Aorta (tissue), 5 donors: ENCODE measurements at regions not wholly inside any gene's neighbourhood (a gene's known extent, or its start where the extent isn't known, plus 50 kb on each side); places are given as distances from the start of the nearest gene placed in this dataset.

Source experiments
- ATAC-seq: fragments of 200-7000 bp; cut with Tn5 transposase; one replicate; pipeline ENCODE4 v1.9.1; 2022; ENCODE audit warnings: moderate library complexity; ENCODE audit not compliant: low FRiP score
- DNase-seq, 2 donors: peaks; one replicate each; pipeline ENCODE4 v3.0.0-alpha.2; 2020
- H3K27ac ChIP-seq, 2 donors: one replicate each; pipeline ENCODE4 v1.5.1; 2013; ENCODE audit warnings: low read length in 2 of 2, mild to moderate bottlenecking in 2 of 2, moderate library complexity in 2 of 2, control low read depth in 1 of 2, inconsistent platforms in 1 of 2, low read depth in 1 of 2
- H3K27me3 ChIP-seq, 2 donors: one replicate each; pipeline ENCODE4 v1.6.1; 2013; ENCODE audit warnings: control low read depth in 1 of 2, low read length in 1 of 2, mild to moderate bottlenecking in 1 of 2, moderate library complexity in 1 of 2; ENCODE audit not compliant: insufficient read depth in 2 of 2, control insufficient read depth in 1 of 2
- H3K36me3 ChIP-seq, 2 donors: one replicate each; pipeline ENCODE4 v1.6.1; 2013; ENCODE audit warnings: control low read depth in 1 of 2, low read length in 1 of 2, mild to moderate bottlenecking in 1 of 2; ENCODE audit not compliant: insufficient read depth in 2 of 2, control insufficient read depth in 1 of 2
- H3K4me1 ChIP-seq, 2 donors: one replicate each; pipeline ENCODE4 v1.6.1; 2013; ENCODE audit warnings: low read length in 2 of 2, control low read depth in 1 of 2, mild to moderate bottlenecking in 1 of 2, moderate library complexity in 1 of 2; ENCODE audit not compliant: insufficient read depth in 2 of 2, control insufficient read depth in 1 of 2
- H3K4me3 ChIP-seq, 2 donors: one replicate each; pipeline ENCODE4 v1.5.1; 2013; ENCODE audit warnings: low read length in 2 of 2, control low read depth in 1 of 2, mild to moderate bottlenecking in 1 of 2
- H3K9me3 ChIP-seq: one replicate; pipeline ENCODE4 v1.6.1; 2013; ENCODE audit warnings: mild to moderate bottlenecking, low read length; ENCODE audit not compliant: control insufficient read depth
- WGBS, 2 donors: extraction: QIAGEN DNeasy Blood & Tissue Kit; methylation state at CpG; one replicate each; pipeline ENCODE4 v1.1.7; 2013; 5-methylcytosine and 5-hydroxymethylcytosine counted together
- intact Hi-C, 2 donors: fragments of 100-400 bp; cut with DNase I; formaldehyde crosslinking; loops; one replicate each; pipeline versions ENCODE4 v1.14.2 to v1.15.0; 2022
- donor health status: healthy with polysubstance abuse.
- donor health status: Bipolar disorder and iron deficiency.
- donor health status: DM: no; HTN: no; CAD: no.
- donor health status: DM: no; HTN: no; CAD: no.
- donor health status: DM: yes; HTN: yes; CAD: no.

- 44 to 48% methylated on average over 5 of the region's 5 CpGs for WGBS, 2 donors
- no peaks in the 10 kb centered on the region for H3K4me1 ChIP-seq
- H3K9me3 ChIP-seq: no peaks in the 10 kb centered on the region
- H3K36me3 ChIP-seq: no peaks in the 10 kb centered on the region
- intact Hi-C loops: no loop called here
- H3K27me3 ChIP-seq: no peaks in the 10 kb centered on the region
- no peak overlapping the region for H3K27ac ChIP-seq
- no peak overlapping the region for H3K4me3 ChIP-seq
- DNase-seq (no peak), ATAC-seq (no peak)
Observed at GRCh38 chr16:16774389-16774788, 395.4 kb downstream of the NPIPA7 start.

GRCh38 chr16:16778332-16778731, 399.4 kb downstream of the NPIPA7 start:
- Histone ChIP-seq H3K9me3 (no peaks in the 10 kb centered on the region), H3K36me3 (no peaks in the 10 kb centered on the region), H3K4me1 (no peaks in the 10 kb centered on the region), H3K27me3 (no peaks in the 10 kb centered on the region), H3K4me3 (no peak overlapping the region), H3K27ac (no peak overlapping the region)
- DNase-seq: no peak
- WGBS, 2 donors: 71 to 95% methylated on average over 1 of the region's 1 CpG
- intact Hi-C loops: no loop called here
- ATAC-seq: no peak

GRCh38 chr16:16780588-16780987, 401.6 kb downstream of the NPIPA7 start:
- WGBS, 2 donors: 35 to 46% methylated on average over 4 of the region's 4 CpGs
- H3K9me3 ChIP-seq: no peaks in the 10 kb centered on the region

GRCh38 chr16:16782153-16782552, 403.2 kb downstream of the NPIPA7 start:
- Histone ChIP-seq H3K4me1 (no peaks in the 10 kb centered on the region), H3K9me3 (no peaks in the 10 kb centered on the region), H3K27ac (no peak overlapping the region), H3K27me3 (no peaks in the 10 kb centered on the region), H3K4me3 (no peak overlapping the region), H3K36me3 (no peaks in the 10 kb centered on the region)
- intact Hi-C loops: no loop called here
- ATAC-seq: no peak
- 65 to 71% methylated on average over 4 of the region's 4 CpGs for WGBS, 2 donors
- no peak for DNase-seq

More at GRCh38 chr16:16780588-16780987, 401.6 kb downstream of the NPIPA7 start:
- Histone ChIP-seq H3K27me3 (no peaks in the 10 kb centered on the region), H3K4me1 (no peaks in the 10 kb centered on the region), H3K4me3 (no peak overlapping the region), H3K36me3 (no peaks in the 10 kb centered on the region), H3K27ac (no peak overlapping the region)
- ATAC-seq (no peak), DNase-seq (no peak)
- intact Hi-C loops: no loop called here

- Histone ChIP-seq H3K9me3 (peaks cover 4% of the 10 kb centered on the region), H3K4me3 (no peak overlapping the region), H3K4me1 (no peaks in the 10 kb centered on the region), H3K27me3 (no peaks in the 10 kb centered on the region), H3K27ac (no peak overlapping the region), H3K36me3 (no peaks in the 10 kb centered on the region)
- no peak for DNase-seq
- intact Hi-C loops: no loop called here
- ATAC-seq: no peak
- WGBS, 2 donors: 39 to 46% methylated on average over 2 of the region's 2 CpGs
Observed at GRCh38 chr16:16788004-16788403, 409.1 kb downstream of the NPIPA7 start.

- DNase-seq: no peak
- Histone ChIP-seq H3K27ac (no peak overlapping the region), H3K4me3 (no peak overlapping the region), H3K9me3 (peaks cover 4% of the 10 kb centered on the region), H3K27me3 (no peaks in the 10 kb centered on the region), H3K36me3 (no peaks in the 10 kb centered on the region), H3K4me1 (no peaks in the 10 kb centered on the region)
- intact Hi-C loops: no loop called here
- ATAC-seq: no peak
Observed at GRCh38 chr16:16790597-16790996, 411.7 kb downstream of the NPIPA7 start.

GRCh38 chr16:16791051-16791450, 412.1 kb downstream of the NPIPA7 start:
- DNase-seq: no peak
- no peak for ATAC-seq
- H3K27me3 ChIP-seq: no peaks in the 10 kb centered on the region

GRCh38 chr16:16797239-16797638, 418.3 kb downstream of the NPIPA7 start:
- Histone ChIP-seq H3K4me3 (no peak overlapping the region), H3K4me1 (no peaks in the 10 kb centered on the region), H3K9me3 (no peaks in the 10 kb centered on the region), H3K27me3 (no peaks in the 10 kb centered on the region), H3K27ac (no peak overlapping the region), H3K36me3 (no peaks in the 10 kb centered on the region)
- no peak for ATAC-seq
- 54 to 56% methylated on average over 2 of the region's 2 CpGs for WGBS, 2 donors
- DNase-seq: no peak
- intact Hi-C loops: no loop called here

More at GRCh38 chr16:16791051-16791450, 412.1 kb downstream of the NPIPA7 start:
- Histone ChIP-seq H3K9me3 (peaks cover 4% of the 10 kb centered on the region), H3K4me3 (no peak overlapping the region), H3K4me1 (no peaks in the 10 kb centered on the region), H3K27ac (no peak overlapping the region), H3K36me3 (no peaks in the 10 kb centered on the region)
- intact Hi-C loops: no loop called here
- WGBS, 2 donors: 58 to 66% methylated on average over 1 of the region's 1 CpG

- DNase-seq (no peak), ATAC-seq (no peak)
- Histone ChIP-seq H3K27me3 (no peaks in the 10 kb centered on the region), H3K9me3 (no peaks in the 10 kb centered on the region), H3K27ac (no peak overlapping the region), H3K4me1 (no peaks in the 10 kb centered on the region), H3K4me3 (no peak overlapping the region), H3K36me3 (no peaks in the 10 kb centered on the region)
- intact Hi-C loops: no loop called here
Observed at GRCh38 chr16:16798504-16798903, 419.6 kb downstream of the NPIPA7 start.
